ENCODE measurements at regions not wholly inside any gene's neighbourhood (a gene's known extent, or its start where the extent isn't known, plus 50 kb on each side); places are given as distances from the start of the nearest gene placed in this dataset.

DNA sequence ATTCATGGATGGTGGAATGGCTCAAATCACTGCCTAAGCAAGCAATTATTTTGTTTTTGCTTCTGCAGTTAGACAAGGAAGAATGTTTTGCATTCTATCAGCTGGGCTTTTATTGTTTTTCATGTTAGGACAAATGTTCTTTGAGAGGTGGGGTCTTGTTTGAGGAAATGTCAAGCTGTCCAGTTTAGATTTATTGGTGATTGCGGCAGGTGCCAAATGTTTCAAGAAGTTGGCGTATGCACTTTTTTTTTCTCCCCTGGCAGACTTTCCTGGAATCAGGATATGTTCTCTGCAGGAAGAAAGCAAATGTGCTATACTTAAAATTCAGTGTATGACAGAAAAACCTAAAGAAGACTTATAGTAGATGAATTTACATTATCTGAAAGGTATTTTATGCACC, 81.0 kb upstream of the JAG1 start:
- no peak for ATAC-seq
- TF ChIP-seq CSDC2 (CRISPR knock-in tag; IDR thresholded peaks at IDR 0.05) (no peak), OSR1 (CRISPR knock-in tag; IDR thresholded peaks at IDR 0.05) (no peak), TOX (CRISPR knock-in tag; IDR thresholded peaks at IDR 0.05; ENCODE audit: borderline replicate concordance) (no peak), ZC3H10 (CRISPR knock-in tag; IDR thresholded peaks at IDR 0.05) (no peak), ZNF8 (CRISPR knock-in tag; IDR thresholded peaks at IDR 0.05) (no peak), ZNF565 (CRISPR knock-in tag; conservative IDR thresholded peaks at IDR 0.05; ENCODE audit: low read depth) (no peak), TCF4 (CRISPR knock-in tag; IDR thresholded peaks at IDR 0.05; ENCODE audit: borderline replicate concordance) (no peak), ZNF70 (CRISPR knock-in tag; IDR thresholded peaks at IDR 0.05) (no peak), ISL1 (CRISPR knock-in tag; IDR thresholded peaks at IDR 0.05) (no peak)
- TF ChIP-seq, protein P1, sequence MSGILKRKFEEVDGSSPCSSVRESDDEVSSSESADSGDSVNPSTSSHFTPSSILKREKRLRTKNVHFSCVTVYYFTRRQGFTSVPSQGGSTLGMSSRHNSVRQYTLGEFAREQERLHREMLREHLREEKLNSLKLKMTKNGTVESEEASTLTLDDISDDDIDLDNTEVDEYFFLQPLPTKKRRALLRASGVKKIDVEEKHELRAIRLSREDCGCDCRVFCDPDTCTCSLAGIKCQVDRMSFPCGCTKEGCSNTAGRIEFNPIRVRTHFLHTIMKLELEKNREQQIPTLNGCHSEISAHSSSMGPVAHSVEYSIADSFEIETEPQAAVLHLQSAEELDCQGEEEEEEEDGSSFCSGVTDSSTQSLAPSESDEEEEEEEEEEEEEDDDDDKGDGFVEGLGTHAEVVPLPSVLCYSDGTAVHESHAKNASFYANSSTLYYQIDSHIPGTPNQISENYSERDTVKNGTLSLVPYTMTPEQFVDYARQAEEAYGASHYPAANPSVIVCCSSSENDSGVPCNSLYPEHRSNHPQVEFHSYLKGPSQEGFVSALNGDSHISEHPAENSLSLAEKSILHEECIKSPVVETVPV (CRISPR knock-in tag; IDR thresholded peaks at IDR 0.05): no peak

DNA sequence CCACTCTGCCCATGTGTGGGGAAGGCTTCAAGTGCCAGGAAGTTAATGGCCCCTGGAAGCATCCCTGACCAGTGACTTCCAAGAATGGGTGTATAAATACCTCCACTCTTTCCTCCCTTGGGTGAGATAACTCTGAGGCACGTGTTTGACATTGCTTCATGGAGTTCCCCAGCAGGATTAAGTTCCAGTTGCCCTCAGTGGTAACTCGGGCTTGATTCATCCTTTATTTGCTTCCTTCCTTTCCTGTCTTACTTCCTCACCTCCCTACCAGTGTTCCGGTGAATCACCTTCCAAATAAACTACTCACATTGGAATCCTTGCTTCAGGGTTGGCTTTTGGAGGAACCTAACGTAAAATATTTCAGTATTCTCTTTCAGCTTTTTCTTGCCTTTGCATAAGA, 84.6 kb upstream of the JAG1 start:
- no peak for ATAC-seq
- TF ChIP-seq BACH2 (CRISPR knock-in tag; IDR thresholded peaks at IDR 0.05; ENCODE audit: borderline replicate concordance) (no peak), OSR1 (CRISPR knock-in tag; IDR thresholded peaks at IDR 0.05) (no peak), ISL1 (CRISPR knock-in tag; IDR thresholded peaks at IDR 0.05) (no peak), CSDC2 (CRISPR knock-in tag; IDR thresholded peaks at IDR 0.05) (no peak), ZNF8 (CRISPR knock-in tag; IDR thresholded peaks at IDR 0.05) (no peak), SNAI2 (CRISPR knock-in tag; IDR thresholded peaks at IDR 0.05) (no peak), RARB (CRISPR knock-in tag; IDR thresholded peaks at IDR 0.05) (no peak), ZNF565 (CRISPR knock-in tag; conservative IDR thresholded peaks at IDR 0.05; ENCODE audit: low read depth) (no peak), ZC3H10 (CRISPR knock-in tag; IDR thresholded peaks at IDR 0.05) (no peak), ZFP3 (CRISPR knock-in tag; IDR thresholded peaks at IDR 0.05) (no peak), GLIS3 (CRISPR knock-in tag; IDR thresholded peaks at IDR 0.05) (no peak), ESRRG (CRISPR knock-in tag; IDR thresholded peaks at IDR 0.05) (no peak), TOX (CRISPR knock-in tag; IDR thresholded peaks at IDR 0.05; ENCODE audit: borderline replicate concordance) (no peak)
- TF ChIP-seq, protein P2, sequence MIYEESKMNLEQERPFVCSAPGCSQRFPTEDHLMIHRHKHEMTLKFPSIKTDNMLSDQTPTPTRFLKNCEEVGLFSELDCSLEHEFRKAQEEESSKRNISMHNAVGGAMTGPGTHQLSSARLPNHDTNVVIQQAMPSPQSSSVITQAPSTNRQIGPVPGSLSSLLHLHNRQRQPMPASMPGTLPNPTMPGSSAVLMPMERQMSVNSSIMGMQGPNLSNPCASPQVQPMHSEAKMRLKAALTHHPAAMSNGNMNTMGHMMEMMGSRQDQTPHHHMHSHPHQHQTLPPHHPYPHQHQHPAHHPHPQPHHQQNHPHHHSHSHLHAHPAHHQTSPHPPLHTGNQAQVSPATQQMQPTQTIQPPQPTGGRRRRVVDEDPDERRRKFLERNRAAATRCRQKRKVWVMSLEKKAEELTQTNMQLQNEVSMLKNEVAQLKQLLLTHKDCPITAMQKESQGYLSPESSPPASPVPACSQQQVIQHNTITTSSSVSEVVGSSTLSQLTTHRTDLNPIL (CRISPR knock-in tag; IDR thresholded peaks at IDR 0.05; ENCODE audit: low read depth): no peak
- TF ChIP-seq, protein P3, sequence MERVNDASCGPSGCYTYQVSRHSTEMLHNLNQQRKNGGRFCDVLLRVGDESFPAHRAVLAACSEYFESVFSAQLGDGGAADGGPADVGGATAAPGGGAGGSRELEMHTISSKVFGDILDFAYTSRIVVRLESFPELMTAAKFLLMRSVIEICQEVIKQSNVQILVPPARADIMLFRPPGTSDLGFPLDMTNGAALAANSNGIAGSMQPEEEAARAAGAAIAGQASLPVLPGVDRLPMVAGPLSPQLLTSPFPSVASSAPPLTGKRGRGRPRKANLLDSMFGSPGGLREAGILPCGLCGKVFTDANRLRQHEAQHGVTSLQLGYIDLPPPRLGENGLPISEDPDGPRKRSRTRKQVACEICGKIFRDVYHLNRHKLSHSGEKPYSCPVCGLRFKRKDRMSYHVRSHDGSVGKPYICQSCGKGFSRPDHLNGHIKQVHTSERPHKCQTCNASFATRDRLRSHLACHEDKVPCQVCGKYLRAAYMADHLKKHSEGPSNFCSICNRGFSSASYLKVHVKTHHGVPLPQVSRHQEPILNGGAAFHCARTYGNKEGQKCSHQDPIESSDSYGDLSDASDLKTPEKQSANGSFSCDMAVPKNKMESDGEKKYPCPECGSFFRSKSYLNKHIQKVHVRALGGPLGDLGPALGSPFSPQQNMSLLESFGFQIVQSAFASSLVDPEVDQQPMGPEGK (CRISPR knock-in tag; IDR thresholded peaks at IDR 0.05; ENCODE audit: borderline replicate concordance): no peak
- TF ChIP-seq, protein P4, sequence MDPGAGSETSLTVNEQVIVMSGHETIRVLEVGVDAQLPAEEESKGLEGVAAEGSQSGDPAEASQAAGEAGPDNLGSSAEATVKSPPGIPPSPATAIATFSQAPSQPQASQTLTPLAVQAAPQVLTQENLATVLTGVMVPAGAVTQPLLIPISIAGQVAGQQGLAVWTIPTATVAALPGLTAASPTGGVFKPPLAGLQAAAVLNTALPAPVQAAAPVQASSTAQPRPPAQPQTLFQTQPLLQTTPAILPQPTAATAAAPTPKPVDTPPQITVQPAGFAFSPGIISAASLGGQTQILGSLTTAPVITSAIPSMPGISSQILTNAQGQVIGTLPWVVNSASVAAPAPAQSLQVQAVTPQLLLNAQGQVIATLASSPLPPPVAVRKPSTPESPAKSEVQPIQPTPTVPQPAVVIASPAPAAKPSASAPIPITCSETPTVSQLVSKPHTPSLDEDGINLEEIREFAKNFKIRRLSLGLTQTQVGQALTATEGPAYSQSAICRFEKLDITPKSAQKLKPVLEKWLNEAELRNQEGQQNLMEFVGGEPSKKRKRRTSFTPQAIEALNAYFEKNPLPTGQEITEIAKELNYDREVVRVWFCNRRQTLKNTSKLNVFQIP (CRISPR knock-in tag; IDR thresholded peaks at IDR 0.05; ENCODE audit: borderline replicate concordance, low read depth): no peak
- TF ChIP-seq, protein P1 (CRISPR knock-in tag; IDR thresholded peaks at IDR 0.05): no peak

DNA sequence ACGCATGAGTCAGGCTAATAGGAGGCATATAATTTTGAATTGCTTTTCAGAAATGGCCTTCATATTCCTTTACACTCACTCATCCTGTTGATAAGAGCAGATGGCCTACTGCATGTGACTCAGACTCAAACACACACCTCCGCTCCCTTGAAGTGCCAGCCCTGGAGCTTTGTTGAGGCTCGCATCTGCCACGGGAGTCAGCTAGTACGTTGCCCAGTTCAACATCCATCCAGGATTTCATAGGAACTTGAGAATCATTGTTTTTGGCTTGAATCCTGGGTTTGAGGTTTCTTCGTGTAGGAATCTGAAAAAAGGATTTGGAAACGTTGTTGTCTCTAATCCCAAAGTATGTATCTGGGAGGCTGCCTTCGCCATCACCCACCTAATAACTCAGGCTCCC, 87.4 kb upstream of the JAG1 start:
- no peak for ATAC-seq
- TF ChIP-seq ZFP3 (CRISPR knock-in tag; IDR thresholded peaks at IDR 0.05) (no peak), GLIS3 (CRISPR knock-in tag; IDR thresholded peaks at IDR 0.05) (no peak), CSDC2 (CRISPR knock-in tag; IDR thresholded peaks at IDR 0.05) (no peak), ARNTL (CRISPR knock-in tag; IDR thresholded peaks at IDR 0.05; ENCODE audit: borderline replicate concordance, low read depth) (no peak), PPARA (CRISPR knock-in tag; IDR thresholded peaks at IDR 0.05; ENCODE audit: borderline replicate concordance) (no peak), TCF4 (CRISPR knock-in tag; IDR thresholded peaks at IDR 0.05; ENCODE audit: borderline replicate concordance) (no peak), ZC3H10 (CRISPR knock-in tag; IDR thresholded peaks at IDR 0.05) (no peak)
- TF ChIP-seq, protein P3 (CRISPR knock-in tag; IDR thresholded peaks at IDR 0.05; ENCODE audit: borderline replicate concordance): no peak
- TF ChIP-seq, protein P4 (CRISPR knock-in tag; IDR thresholded peaks at IDR 0.05; ENCODE audit: borderline replicate concordance, low read depth): no peak
- TF ChIP-seq, protein P2 (CRISPR knock-in tag; IDR thresholded peaks at IDR 0.05; ENCODE audit: low read depth): no peak
